Aorta (tissue), 5 donors: ENCODE measurements at regions not wholly inside any gene's neighbourhood (a gene's known extent, or its start where the extent isn't known, plus 50 kb on each side); places are given as distances from the start of the nearest gene placed in this dataset.

Experiments used
- ATAC-seq: fragments of 200-7000 bp; cut with Tn5 transposase; one replicate; pipeline ENCODE4 v1.9.1; 2022; ENCODE audit warnings: moderate library complexity; ENCODE audit not compliant: low FRiP score
- DNase-seq, 2 donors: peaks; one replicate each; pipeline ENCODE4 v3.0.0-alpha.2; 2020
- H3K27ac ChIP-seq, 2 donors: one replicate each; pipeline ENCODE4 v1.5.1; 2013; ENCODE audit warnings: low read length in 2 of 2, mild to moderate bottlenecking in 2 of 2, moderate library complexity in 2 of 2, control low read depth in 1 of 2, inconsistent platforms in 1 of 2, low read depth in 1 of 2
- H3K27me3 ChIP-seq, 2 donors: one replicate each; pipeline ENCODE4 v1.6.1; 2013; ENCODE audit warnings: control low read depth in 1 of 2, low read length in 1 of 2, mild to moderate bottlenecking in 1 of 2, moderate library complexity in 1 of 2; ENCODE audit not compliant: insufficient read depth in 2 of 2, control insufficient read depth in 1 of 2
- H3K36me3 ChIP-seq, 2 donors: one replicate each; pipeline ENCODE4 v1.6.1; 2013; ENCODE audit warnings: control low read depth in 1 of 2, low read length in 1 of 2, mild to moderate bottlenecking in 1 of 2; ENCODE audit not compliant: insufficient read depth in 2 of 2, control insufficient read depth in 1 of 2
- H3K4me1 ChIP-seq, 2 donors: one replicate each; pipeline ENCODE4 v1.6.1; 2013; ENCODE audit warnings: low read length in 2 of 2, control low read depth in 1 of 2, mild to moderate bottlenecking in 1 of 2, moderate library complexity in 1 of 2; ENCODE audit not compliant: insufficient read depth in 2 of 2, control insufficient read depth in 1 of 2
- H3K4me3 ChIP-seq, 2 donors: one replicate each; pipeline ENCODE4 v1.5.1; 2013; ENCODE audit warnings: low read length in 2 of 2, control low read depth in 1 of 2, mild to moderate bottlenecking in 1 of 2
- H3K9me3 ChIP-seq: one replicate; pipeline ENCODE4 v1.6.1; 2013; ENCODE audit warnings: mild to moderate bottlenecking, low read length; ENCODE audit not compliant: control insufficient read depth
- WGBS, 2 donors: extraction: QIAGEN DNeasy Blood & Tissue Kit; methylation state at CpG; one replicate each; pipeline ENCODE4 v1.1.7; 2013; 5-methylcytosine and 5-hydroxymethylcytosine counted together
- intact Hi-C, 2 donors: fragments of 100-400 bp; cut with DNase I; formaldehyde crosslinking; loops; one replicate each; pipeline versions ENCODE4 v1.14.2 to v1.15.0; 2022
- donor health status: healthy with polysubstance abuse.
- donor health status: Bipolar disorder and iron deficiency.
- donor health status: DM: no; HTN: no; CAD: no.
- donor health status: DM: no; HTN: no; CAD: no.
- donor health status: DM: yes; HTN: yes; CAD: no.

- H3K4me1 ChIP-seq = peaks cover 0 to 4% of the 10 kb centered on the region in 2 donors
- no peak overlapping the region for H3K4me3 ChIP-seq
- intact Hi-C loops = no loop called here
- no peaks in the 10 kb centered on the region for H3K9me3 ChIP-seq
- no peaks in the 10 kb centered on the region for H3K36me3 ChIP-seq
- H3K27ac ChIP-seq = no peak overlapping the region
- 92 to 96% methylated on average over 3 of the region's 3 CpGs for WGBS, 2 donors
- ATAC-seq (no peak), DNase-seq (no peak)
- H3K27me3 ChIP-seq = no peaks in the 10 kb centered on the region
Measured at GRCh38 chr5:31090467-31090866, 103.0 kb upstream of the CDH6 start.

GRCh38 chr5:31086839-31087415 lies 106.6 kb upstream of the CDH6 start:
- Histone ChIP-seq H3K27ac (no peak overlapping the region), H3K4me3 (no peak overlapping the region), H3K36me3 (no peaks in the 10 kb centered on the region), H3K27me3 (no peaks in the 10 kb centered on the region), H3K9me3 (no peaks in the 10 kb centered on the region), H3K4me1 (peaks cover 0 to 4% of the 10 kb centered on the region in 2 donors)
- no peak for ATAC-seq
- 63 to 69% methylated on average over 5 of the region's 5 CpGs for WGBS, 2 donors
- intact Hi-C loops = no loop called here
- DNase-seq = no peak

- intact Hi-C loops = no loop called here
- 74 to 89% methylated on average over 5 of the region's 5 CpGs for WGBS, 2 donors
Measured at GRCh38 chr5:31084871-31085270, 108.6 kb upstream of the CDH6 start.

GRCh38 chr5:31083364-31083763 lies 110.1 kb upstream of the CDH6 start:
- no peaks in the 10 kb centered on the region for H3K27me3 ChIP-seq
- DNase-seq (no peak), ATAC-seq (no peak)

More at GRCh38 chr5:31084871-31085270, 108.6 kb upstream of the CDH6 start:
- H3K27ac ChIP-seq = no peak overlapping the region
- H3K4me3 ChIP-seq = no peak overlapping the region
- no peaks in the 10 kb centered on the region for H3K27me3 ChIP-seq
- H3K4me1 ChIP-seq = no peaks in the 10 kb centered on the region
- H3K36me3 ChIP-seq = no peaks in the 10 kb centered on the region
- ATAC-seq (no peak), DNase-seq (no peak)
- no peaks in the 10 kb centered on the region for H3K9me3 ChIP-seq

GRCh38 chr5:31079668-31080067 lies 113.8 kb upstream of the CDH6 start:
- H3K27ac ChIP-seq = no peak overlapping the region
- ATAC-seq = no peak
- intact Hi-C loops = no loop called here
- no peaks in the 10 kb centered on the region for H3K4me1 ChIP-seq
- H3K9me3 ChIP-seq = peaks cover 1% of the 10 kb centered on the region
- H3K27me3 ChIP-seq = no peaks in the 10 kb centered on the region
- no peak overlapping the region for H3K4me3 ChIP-seq
- no peak for DNase-seq
- H3K36me3 ChIP-seq = no peaks in the 10 kb centered on the region
- WGBS, 2 donors = 92 to 95% methylated on average over 2 of the region's 2 CpGs

More at GRCh38 chr5:31083364-31083763, 110.1 kb upstream of the CDH6 start:
- no peaks in the 10 kb centered on the region for H3K36me3 ChIP-seq
- no peaks in the 10 kb centered on the region for H3K9me3 ChIP-seq
- H3K27ac ChIP-seq = no peak overlapping the region
- intact Hi-C loops = loop anchor here in 1 of 2 donors (1.0 kb wide), 1 partner anchor 18 kb away; no protein-coding TSS in a partner anchor
- H3K4me1 ChIP-seq = no peaks in the 10 kb centered on the region
- WGBS, 2 donors = 96 to 100% methylated on average over 2 of the region's 2 CpGs
- no peak overlapping the region for H3K4me3 ChIP-seq

- H3K9me3 ChIP-seq = peaks cover 1% of the 10 kb centered on the region
- H3K36me3 ChIP-seq = no peaks in the 10 kb centered on the region
- DNase-seq (no peak), ATAC-seq (no peak)
- WGBS, 2 donors = 58 to 61% methylated on average over 3 of the region's 3 CpGs
- no peaks in the 10 kb centered on the region for H3K27me3 ChIP-seq
- H3K27ac ChIP-seq = no peak overlapping the region
- H3K4me1 ChIP-seq = no peaks in the 10 kb centered on the region
- no peak overlapping the region for H3K4me3 ChIP-seq
- intact Hi-C loops = no loop called here
Measured at GRCh38 chr5:31078956-31079355, 114.5 kb upstream of the CDH6 start.

GRCh38 chr5:31075981-31076380 lies 117.5 kb upstream of the CDH6 start:
- ATAC-seq = no peak
- WGBS, 2 donors = 82 to 85% methylated on average over 6 of the region's 6 CpGs

GRCh38 chr5:31068287-31068686 lies 125.2 kb upstream of the CDH6 start:
- intact Hi-C loops = no loop called here
- H3K27me3 ChIP-seq = no peaks in the 10 kb centered on the region
- H3K4me1 ChIP-seq = peaks cover 3 to 4% of the 10 kb centered on the region in 2 donors
- no peak overlapping the region for H3K27ac ChIP-seq
- DNase-seq (no peak), ATAC-seq (no peak)
- H3K9me3 ChIP-seq = peaks cover 2% of the 10 kb centered on the region
- 96 to 97% methylated on average over 1 of the region's 1 CpG for WGBS, 2 donors
- H3K36me3 ChIP-seq = no peaks in the 10 kb centered on the region
- H3K4me3 ChIP-seq = no peak overlapping the region

More at GRCh38 chr5:31075981-31076380, 117.5 kb upstream of the CDH6 start:
- Histone ChIP-seq H3K4me1 (no peaks in the 10 kb centered on the region), H3K27me3 (no peaks in the 10 kb centered on the region), H3K9me3 (peaks cover 4% of the 10 kb centered on the region), H3K36me3 (no peaks in the 10 kb centered on the region), H3K4me3 (no peak overlapping the region), H3K27ac (no peak overlapping the region)
- intact Hi-C loops = no loop called here
- DNase-seq = no peak

GRCh38 chr5:31066655-31067328 lies 126.7 kb upstream of the CDH6 start:
- no peak for DNase-seq
- no peaks in the 10 kb centered on the region for H3K36me3 ChIP-seq
- intact Hi-C loops = no loop called here
- H3K27me3 ChIP-seq = no peaks in the 10 kb centered on the region
- H3K4me3 ChIP-seq = no peak overlapping the region
- H3K4me1 ChIP-seq = peaks cover 3 to 4% of the 10 kb centered on the region in 2 donors
- no peak overlapping the region for H3K27ac ChIP-seq
- 43 to 49% methylated on average over 5 of the region's 5 CpGs for WGBS, 2 donors
- H3K9me3 ChIP-seq = no peaks in the 10 kb centered on the region
- no peak for ATAC-seq
